Endometrium (tissue), 2 donors: ENCODE measurements at regions not wholly inside any gene's neighbourhood (a gene's known extent, or its start where the extent isn't known, plus 50 kb on each side); places are given as distances from the start of the nearest gene placed in this dataset.

Source experiments
- FAIRE-seq: peaks from 2 replicates; lab custom pipeline; 2012; peaks lifted over from hg19 to GRCh38; lab: Jason Lieb, UNC
- donor health status: control.
- donor health status: control.

GRCh38 chr1:94592571-94592920, 51.0 kb upstream of the F3 start:
- FAIRE-seq, result no peak

GRCh38 chr1:94591823-94592570, 50.4 kb upstream of the F3 start:
- FAIRE-seq, result no peak
